ENCODE measurements at regions not wholly inside any gene's neighbourhood (a gene's known extent, or its start where the extent isn't known, plus 50 kb on each side); places are given as distances from the start of the nearest gene placed in this dataset.

- no peak for TF ChIP-seq CTCF (IDR thresholded peaks at IDR 0.05; ENCODE audit: borderline replicate concordance)
- no peak for DNase-seq
- Histone ChIP-seq H3K4me3 (no peak overlapping the region), H3K9me3 (replicated peaks) (no peaks in the 10 kb centered on the region), H3K36me3 (no peaks in the 10 kb centered on the region), H3K27me3 (ENCODE audit: low read depth) (no peaks in the 10 kb centered on the region), H3K27ac (replicated peaks) (no peak overlapping the region), H3K4me1 (peaks cover 9% of the 10 kb centered on the region)
- intact Hi-C loops (cut with micrococcal nuclease) = no loop called here
Measured at GRCh38 chr1:81242103-81242502, 558.6 kb upstream of the ADGRL2 start.

- no peaks in the 10 kb centered on the region for H3K9me3 ChIP-seq (replicated peaks)
- intact Hi-C loops (cut with micrococcal nuclease) = no loop called here
- H3K36me3 ChIP-seq = no peaks in the 10 kb centered on the region
- DNase-seq = no peak
- TF ChIP-seq CTCF (IDR thresholded peaks at IDR 0.05; ENCODE audit: borderline replicate concordance) = no peak
- peak overlapping the region; percentile 45 for H3K4me3 ChIP-seq
- no peaks in the 10 kb centered on the region for H3K27me3 ChIP-seq (ENCODE audit: low read depth)
- peaks cover 12% of the 10 kb centered on the region for H3K4me1 ChIP-seq
- no peak overlapping the region for H3K27ac ChIP-seq (replicated peaks)
Measured at GRCh38 chr1:81238129-81238528, 562.6 kb upstream of the ADGRL2 start.

- Histone ChIP-seq H3K27me3 (ENCODE audit: low read depth) (no peaks in the 10 kb centered on the region), H3K9me3 (replicated peaks) (no peaks in the 10 kb centered on the region), H3K4me1 (peaks cover 16% of the 10 kb centered on the region), H3K4me3 (peak overlapping the region; percentile 45), H3K27ac (replicated peaks) (no peak overlapping the region), H3K36me3 (no peaks in the 10 kb centered on the region)
- intact Hi-C loops (cut with micrococcal nuclease) = no loop called here
- no peak for DNase-seq
- no peak for TF ChIP-seq CTCF (IDR thresholded peaks at IDR 0.05; ENCODE audit: borderline replicate concordance)
Measured at GRCh38 chr1:81237473-81238089, 563.2 kb upstream of the ADGRL2 start.

- Histone ChIP-seq H3K4me3 (no peak overlapping the region), H3K9me3 (replicated peaks) (no peaks in the 10 kb centered on the region), H3K27ac (replicated peaks) (no peak overlapping the region), H3K36me3 (no peaks in the 10 kb centered on the region), H3K4me1 (peaks cover 29% of the 10 kb centered on the region), H3K27me3 (ENCODE audit: low read depth) (no peaks in the 10 kb centered on the region)
- TF ChIP-seq CTCF (IDR thresholded peaks at IDR 0.05; ENCODE audit: borderline replicate concordance) = no peak
- intact Hi-C loops (cut with micrococcal nuclease) = no loop called here
- DNase-seq = no peak
Measured at GRCh38 chr1:81234237-81234636, 566.5 kb upstream of the ADGRL2 start.

GRCh38 chr1:81233591-81233990 lies 567.1 kb upstream of the ADGRL2 start:
- no peak for DNase-seq
- Histone ChIP-seq H3K4me1 (peaks cover 29% of the 10 kb centered on the region), H3K27ac (replicated peaks) (no peak overlapping the region), H3K9me3 (replicated peaks) (no peaks in the 10 kb centered on the region), H3K27me3 (ENCODE audit: low read depth) (no peaks in the 10 kb centered on the region), H3K36me3 (no peaks in the 10 kb centered on the region), H3K4me3 (no peak overlapping the region)
- intact Hi-C loops (cut with micrococcal nuclease) = no loop called here
- TF ChIP-seq CTCF (IDR thresholded peaks at IDR 0.05; ENCODE audit: borderline replicate concordance) = no peak
